Transverse colon (tissue), 4 donors: ENCODE measurements at regions not wholly inside any gene's neighbourhood (a gene's known extent, or its start where the extent isn't known, plus 50 kb on each side); places are given as distances from the start of the nearest gene placed in this dataset.
"Not testable (repeated sequence)": the region's sequence is repeated elsewhere in the genome, so short reads cannot be mapped to it uniquely, and the experiment has no call there.

ENCODE experiments used
- CTCF ChIP-seq, 5 experiments: fragments of 200-600 bp in 3 of 5; fragments of 450-650 bp in 2 of 5; sonication (generic) in 3 of 5; IDR thresholded peaks; 1 replicate in 2 of 5; 2 replicates in 3 of 5; pipeline ENCODE4 v1.5.1; 2016 to 2017; ENCODE audit warnings: antibody characterized with exemption in 5 of 5, inconsistent platforms in 3 of 5, mild to moderate bottlenecking in 2 of 5, moderate library complexity in 1 of 5
- POLR2AphosphoS5 ChIP-seq, 3 donors: sonication (generic); formaldehyde crosslinking; IDR thresholded peaks; one replicate each; pipeline ENCODE4 v1.6.1; 2016; ENCODE audit warnings: antibody characterized with exemption in 3 of 3

GRCh38 chr10:42233461-42234206 lies 404.7 kb downstream of the ZNF33B start:
- TF ChIP-seq CTCF, POLR2AphosphoS5 (IDR thresholded peaks at IDR 0.05): not testable (repeated sequence)
